Bronchial epithelial cell (primary cell): ENCODE measurements at regions not wholly inside any gene's neighbourhood (a gene's known extent, or its start where the extent isn't known, plus 50 kb on each side); places are given as distances from the start of the nearest gene placed in this dataset.
A peak's percentile ranks its signal among the peaks of the same experiment; 100 is the strongest.
"Not testable (repeated sequence)": the region's sequence is repeated elsewhere in the genome, so short reads cannot be mapped to it uniquely, and the experiment has no call there.

Experiments used
- DNase-seq: peaks from one replicate; pipeline ENCODE4 v3.0.0-alpha.2; 2010; ENCODE audit warnings: low read depth
- FAIRE-seq: peaks from 2 replicates; lab custom pipeline; 2011; peaks lifted over from hg19 to GRCh38; lab: Jason Lieb, UNC
- H3K27me3 ChIP-seq: 2 replicates; pipeline ENCODE4 v1.5.1; 2011; ENCODE audit warnings: low read length; ENCODE audit not compliant: control insufficient read depth, insufficient read depth
- H3K36me3 ChIP-seq: 2 replicates; pipeline ENCODE4 v1.5.1; 2011; ENCODE audit warnings: low read length; ENCODE audit not compliant: control insufficient read depth, insufficient read depth
- H3K4me3 ChIP-seq: 2 replicates; pipeline ENCODE4 v1.5.1; 2011; ENCODE audit warnings: mild to moderate bottlenecking, low read depth, low read length, control low read depth
- TF ChIP-seq, protein P1 (sequence below): IDR thresholded peaks from 2 replicates; pipeline ENCODE4 v1.5.1; 2011; ENCODE audit warnings: mild to moderate bottlenecking, moderate library complexity, low read length, control low read depth, inconsistent platforms; ENCODE audit not compliant: insufficient read depth, severe bottlenecking

DNA sequence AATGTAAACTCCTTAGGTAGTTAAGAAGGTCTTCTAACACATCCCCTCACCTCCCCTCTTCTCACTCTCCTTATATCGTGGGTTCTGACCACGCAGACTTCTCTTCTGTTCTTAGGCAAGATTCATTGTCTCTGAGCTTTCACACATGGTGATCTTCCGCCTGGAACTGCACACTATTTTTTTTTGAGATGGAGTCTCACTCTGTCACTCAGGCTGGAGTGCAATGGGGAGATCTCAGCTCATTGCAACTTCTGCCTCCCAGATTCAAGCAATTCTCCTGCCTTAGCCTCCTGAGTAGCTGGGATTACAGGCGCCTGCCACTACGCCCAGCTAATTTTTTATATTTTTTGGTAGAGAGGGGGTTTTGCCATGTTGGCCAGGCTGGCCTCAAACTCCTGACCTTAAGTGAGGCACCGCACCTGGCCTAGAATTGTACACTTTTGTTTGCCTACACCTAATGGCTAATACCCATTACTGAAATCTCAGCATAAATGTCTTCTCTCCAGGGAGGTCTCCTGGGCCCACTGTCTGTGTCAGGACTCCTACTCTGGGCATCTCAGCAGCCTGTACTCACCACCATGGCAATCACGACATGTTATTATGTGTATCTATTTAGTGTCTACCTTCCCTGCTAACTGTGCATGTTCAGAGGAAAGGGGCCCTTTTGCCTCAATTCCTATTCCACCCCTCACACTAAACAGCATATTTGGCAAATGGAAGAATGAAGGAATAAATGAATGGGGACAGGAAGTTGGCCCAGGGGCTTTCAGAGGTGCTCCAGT, 646.3 kb upstream of the DPP6 start:
- H3K4me3 ChIP-seq = no peak overlapping the region
- no peaks in the 10 kb centered on the region for H3K27me3 ChIP-seq
- TF ChIP-seq, protein P1, sequence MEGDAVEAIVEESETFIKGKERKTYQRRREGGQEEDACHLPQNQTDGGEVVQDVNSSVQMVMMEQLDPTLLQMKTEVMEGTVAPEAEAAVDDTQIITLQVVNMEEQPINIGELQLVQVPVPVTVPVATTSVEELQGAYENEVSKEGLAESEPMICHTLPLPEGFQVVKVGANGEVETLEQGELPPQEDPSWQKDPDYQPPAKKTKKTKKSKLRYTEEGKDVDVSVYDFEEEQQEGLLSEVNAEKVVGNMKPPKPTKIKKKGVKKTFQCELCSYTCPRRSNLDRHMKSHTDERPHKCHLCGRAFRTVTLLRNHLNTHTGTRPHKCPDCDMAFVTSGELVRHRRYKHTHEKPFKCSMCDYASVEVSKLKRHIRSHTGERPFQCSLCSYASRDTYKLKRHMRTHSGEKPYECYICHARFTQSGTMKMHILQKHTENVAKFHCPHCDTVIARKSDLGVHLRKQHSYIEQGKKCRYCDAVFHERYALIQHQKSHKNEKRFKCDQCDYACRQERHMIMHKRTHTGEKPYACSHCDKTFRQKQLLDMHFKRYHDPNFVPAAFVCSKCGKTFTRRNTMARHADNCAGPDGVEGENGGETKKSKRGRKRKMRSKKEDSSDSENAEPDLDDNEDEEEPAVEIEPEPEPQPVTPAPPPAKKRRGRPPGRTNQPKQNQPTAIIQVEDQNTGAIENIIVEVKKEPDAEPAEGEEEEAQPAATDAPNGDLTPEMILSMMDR = no peak
- DNase-seq = no peak
- H3K36me3 ChIP-seq = no peaks in the 10 kb centered on the region
- no peak for FAIRE-seq

DNA sequence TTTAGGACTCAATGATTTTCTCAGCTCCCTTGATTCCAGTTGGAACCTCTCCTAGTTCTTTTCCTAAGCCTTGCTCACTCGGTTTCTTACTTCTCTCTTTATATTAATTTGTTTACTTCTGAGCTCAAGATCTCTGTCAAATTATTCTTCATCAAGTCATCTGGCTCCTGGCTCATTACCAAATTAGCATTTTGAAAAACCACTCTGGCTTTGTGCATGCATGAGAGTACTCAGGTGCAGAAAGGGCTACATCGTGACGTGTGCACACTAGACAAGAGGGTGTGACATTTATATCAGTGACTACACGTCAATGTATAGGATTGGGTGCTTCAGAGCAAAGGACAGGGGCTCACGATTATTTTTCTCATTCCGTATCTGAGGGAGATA, 645.7 kb upstream of the DPP6 start:
- Histone ChIP-seq H3K36me3 (no peaks in the 10 kb centered on the region), H3K4me3 (no peak overlapping the region), H3K27me3 (no peaks in the 10 kb centered on the region)
- FAIRE-seq (no peak), DNase-seq (no peak)
- TF ChIP-seq, protein P1 = no peak

GRCh38 chr7:153407291-153408046, 644.7 kb upstream of the DPP6 start:
- no peak for FAIRE-seq
- H3K4me3 ChIP-seq = no peak overlapping the region

DNA sequence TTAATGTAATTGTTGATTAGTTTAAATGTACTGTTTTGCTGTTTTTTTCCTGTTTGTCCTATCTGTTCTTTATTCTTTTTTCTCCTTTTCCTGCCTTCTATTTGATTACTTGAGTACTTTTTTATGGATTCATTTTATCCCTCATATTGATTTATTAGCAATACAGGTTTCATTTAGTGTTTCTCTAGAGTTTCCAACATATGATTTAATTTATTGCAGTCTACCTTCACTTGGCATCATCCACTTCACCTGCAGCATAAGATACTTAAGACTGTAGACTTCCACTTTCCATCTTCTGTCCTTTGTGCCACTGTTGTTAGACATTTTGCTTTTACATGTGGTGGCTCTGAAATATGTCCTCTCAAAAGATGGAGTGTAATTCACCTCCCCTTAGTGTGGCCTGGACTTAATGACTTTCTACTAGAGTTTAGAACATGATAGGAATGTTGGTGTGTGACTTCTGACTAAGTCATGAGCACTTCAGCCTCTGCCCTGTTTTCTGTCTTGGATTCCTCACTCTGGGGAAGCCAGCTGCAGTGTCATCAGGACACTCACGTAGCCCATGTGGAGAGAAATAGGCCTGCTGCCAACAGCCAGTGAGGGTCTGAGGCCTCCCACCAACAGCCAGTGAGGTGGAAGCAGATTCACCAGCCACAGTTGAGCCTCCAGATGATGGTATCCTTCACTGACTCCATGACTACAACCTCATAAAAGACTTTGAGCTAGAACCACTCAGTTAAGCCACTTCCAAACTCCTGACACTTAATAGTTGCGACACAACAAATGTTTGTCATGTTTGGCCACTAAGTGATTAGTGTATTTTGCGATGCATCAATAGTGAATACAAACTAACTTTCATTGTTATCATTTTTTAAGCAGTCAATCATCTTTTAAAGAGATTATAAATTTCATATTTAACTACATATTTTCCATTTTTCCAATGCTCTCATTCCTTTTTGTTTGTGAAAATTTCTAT, 643.5 kb upstream of the DPP6 start:
- TF ChIP-seq, protein P1 = no peak
- no peaks in the 10 kb centered on the region for H3K36me3 ChIP-seq
- no peak for DNase-seq
- H3K4me3 ChIP-seq = no peak overlapping the region
- no peaks in the 10 kb centered on the region for H3K27me3 ChIP-seq
- FAIRE-seq = no peak

More at GRCh38 chr7:153407291-153408046, 644.7 kb upstream of the DPP6 start:
- H3K27me3 ChIP-seq = no peaks in the 10 kb centered on the region
- TF ChIP-seq, protein P1 = no peak
- no peaks in the 10 kb centered on the region for H3K36me3 ChIP-seq
- no peak for DNase-seq

DNA sequence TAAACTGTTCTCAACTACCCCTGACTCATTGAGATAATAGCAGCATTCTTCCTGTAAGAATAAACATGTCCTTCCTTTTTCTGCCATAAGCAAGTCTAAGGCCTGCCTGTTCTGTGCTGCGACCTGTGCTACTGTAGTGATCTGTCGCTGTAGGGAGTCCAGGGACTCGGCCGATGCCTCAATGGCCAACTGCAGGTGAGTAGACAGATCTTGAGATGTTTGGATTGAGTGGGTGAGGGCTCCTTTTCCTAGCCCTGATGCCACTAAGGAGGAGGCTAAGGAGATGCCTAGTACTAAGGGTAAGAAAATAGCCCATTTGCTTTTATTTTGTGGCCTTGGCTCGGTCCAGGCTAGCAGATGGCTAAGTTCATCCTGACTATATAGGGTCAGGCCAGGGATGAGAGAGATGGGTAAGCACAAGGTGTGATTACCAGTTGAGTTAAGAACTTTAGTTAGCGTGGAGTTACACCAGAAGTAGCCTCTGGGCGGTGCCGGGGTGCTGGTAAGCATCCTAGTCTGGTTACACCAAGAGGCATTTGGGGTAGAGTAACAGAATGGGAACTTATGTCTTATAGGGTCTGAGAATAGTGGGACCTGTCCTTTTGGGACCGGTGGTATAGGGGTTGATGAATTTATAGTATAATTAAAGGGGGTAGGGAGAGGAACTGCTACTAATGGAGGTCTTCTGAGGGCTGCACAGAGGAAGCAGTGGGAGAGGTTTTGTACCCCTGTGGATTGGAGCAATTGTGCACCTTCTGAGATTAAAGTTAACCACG, 642.4 kb upstream of the DPP6 start:
- peak; percentile 91 for FAIRE-seq
- not testable (repeated sequence) for H3K27me3 ChIP-seq, H3K36me3 ChIP-seq, H3K4me3 ChIP-seq, DNase-seq

- not testable (repeated sequence) for H3K36me3 ChIP-seq, H3K27me3 ChIP-seq, DNase-seq, H3K4me3 ChIP-seq
- peak; percentile 7 for FAIRE-seq
Measured at GRCh38 chr7:153410997-153411642, 641.1 kb upstream of the DPP6 start.

GRCh38 chr7:153412114-153412823, 639.9 kb upstream of the DPP6 start:
- not testable (repeated sequence) for H3K27me3 ChIP-seq, H3K4me3 ChIP-seq, DNase-seq, H3K36me3 ChIP-seq, FAIRE-seq

DNA sequence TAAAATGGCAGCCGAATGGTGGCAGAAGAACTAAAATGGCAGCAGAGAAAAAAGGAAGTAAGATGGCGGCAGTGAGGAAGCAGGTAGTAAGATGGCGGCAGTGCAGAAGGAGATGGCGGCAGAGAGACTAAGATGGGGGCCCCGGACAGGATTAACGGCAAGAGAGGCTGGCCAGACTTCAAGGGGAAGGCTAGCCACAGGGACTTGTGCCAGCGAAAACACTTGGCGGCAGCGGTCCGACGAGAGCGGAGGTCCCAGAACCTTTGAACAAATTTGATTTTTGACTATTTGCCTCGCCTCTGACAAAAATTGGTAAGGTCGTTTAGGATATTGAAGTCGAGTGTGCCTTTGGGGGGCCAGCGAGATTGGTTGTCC, 639.4 kb upstream of the DPP6 start:
- not testable (repeated sequence) for H3K27me3 ChIP-seq, FAIRE-seq, DNase-seq, H3K36me3 ChIP-seq, H3K4me3 ChIP-seq
